ENCODE measurements at regions not wholly inside any gene's neighbourhood (a gene's known extent, or its start where the extent isn't known, plus 50 kb on each side); places are given as distances from the start of the nearest gene placed in this dataset.
"Not testable (repeated sequence)": the region's sequence is repeated elsewhere in the genome, so short reads cannot be mapped to it uniquely, and the experiment has no call there.

DNA sequence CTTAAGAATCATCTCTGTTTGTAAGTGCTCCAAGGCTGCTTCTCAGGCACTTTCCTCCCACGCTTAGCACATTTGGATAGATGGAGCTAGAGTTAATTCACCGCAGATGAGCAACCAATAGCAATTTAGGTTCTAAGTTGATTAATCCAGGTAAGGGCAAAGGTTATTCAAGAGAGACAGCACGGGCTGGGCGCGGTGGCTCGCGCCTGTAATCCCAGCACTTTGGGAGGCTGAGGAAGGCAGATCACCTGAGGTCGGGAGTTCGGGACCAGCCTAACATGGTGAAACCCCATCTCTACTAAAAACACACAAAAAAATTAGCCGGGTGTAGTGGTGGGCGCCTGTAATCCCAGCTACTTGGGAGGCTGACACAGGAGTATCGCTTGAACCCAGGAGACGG, 54.5 kb upstream of the UNC13C start:
- 100% methylated on average over 4 of the region's 13 CpGs for WGBS (ENCODE audit: insufficient coverage)

DNA sequence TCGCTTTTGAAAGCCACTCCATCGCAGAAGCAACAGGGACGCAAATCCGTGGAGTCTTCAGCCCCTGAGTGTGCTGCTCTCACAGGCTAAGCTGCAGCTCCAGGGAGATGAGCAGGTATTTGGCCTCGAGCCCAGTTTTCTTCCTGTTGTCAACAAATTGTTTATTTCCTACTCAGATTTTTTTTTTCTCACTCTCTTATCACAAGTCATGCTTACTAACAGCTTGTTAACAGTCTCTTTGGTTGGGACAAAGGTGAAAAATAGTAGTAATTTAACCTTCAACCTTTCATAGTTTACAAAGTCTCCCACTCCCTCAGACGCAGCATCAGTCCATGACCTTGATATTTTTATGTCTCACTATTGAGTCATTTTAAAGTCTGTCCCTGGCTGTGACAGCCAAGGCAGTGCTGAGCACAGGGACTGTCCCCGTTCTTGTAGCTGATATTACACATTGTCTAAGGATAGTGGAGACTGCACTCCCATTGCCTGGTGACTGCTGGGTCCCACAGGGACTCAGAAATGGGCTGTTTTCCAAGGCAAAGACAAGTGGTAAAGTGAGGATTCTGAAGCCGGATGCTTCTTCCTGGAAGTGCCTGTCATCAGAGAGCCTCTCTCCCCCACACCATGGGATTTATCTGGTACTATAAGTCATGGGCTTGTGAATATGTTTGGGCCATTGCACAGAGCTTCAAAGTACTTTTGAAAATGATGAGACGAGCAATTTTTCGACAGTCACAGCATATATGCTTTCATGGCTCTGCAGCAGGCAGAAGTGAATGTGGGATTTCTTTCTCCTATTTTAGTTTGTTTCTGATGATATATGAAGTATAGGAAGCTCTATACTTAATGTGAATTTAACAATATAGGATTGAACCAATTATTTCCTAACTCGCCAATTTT, 59.8 kb upstream of the UNC13C start:
- H3K9me3 ChIP-seq (ENCODE audit: control extremely low read depth in 1 of 5, control insufficient read depth in 4 of 5, insufficient read depth in 2 of 5, low read depth in 1 of 5, low read length in 4 of 5) = no peaks in the 10 kb centered on the region
- H3K27me3 ChIP-seq (replicated peaks in 2 of 5; ENCODE audit: control insufficient read depth in 4 of 5, insufficient read depth in 5 of 5, low read length in 4 of 5) = no peaks in the 10 kb centered on the region
- no peak overlapping the region for H3K27ac ChIP-seq (ENCODE audit: insufficient read depth in 1 of 2, low read depth in 1 of 2, low read length in 2 of 2, poor library complexity in 1 of 2, severe bottlenecking in 2 of 2)
- H3K4me3 ChIP-seq (ENCODE audit: control insufficient read depth in 1 of 7, extremely low read depth in 1 of 7, insufficient read depth in 4 of 7, low read depth in 2 of 7, low read length in 6 of 7) = no peak overlapping the region
- no peaks in the 10 kb centered on the region for H3K4me1 ChIP-seq (ENCODE audit: control extremely low read depth in 1 of 4, control insufficient read depth in 4 of 4, insufficient read depth in 4 of 4, low read length in 3 of 4)
- DNase-seq = no peak
- WGBS (ENCODE audit: insufficient coverage) = 83% methylated on average over 9 of the region's 11 CpGs
- H3K36me3 ChIP-seq (ENCODE audit: control insufficient read depth in 4 of 4, insufficient read depth in 4 of 4, low read length in 3 of 4) = no peaks in the 10 kb centered on the region
- POLR2A ChIA-PET = no interaction called here
- CTCF ChIA-PET = no interaction called here

More for the DNA sequence above, 54.5 kb upstream of the UNC13C start:
- H3K36me3 ChIP-seq (ENCODE audit: control insufficient read depth in 4 of 4, insufficient read depth in 4 of 4, low read length in 3 of 4); H3K4me1 ChIP-seq (ENCODE audit: control extremely low read depth in 1 of 4, control insufficient read depth in 4 of 4, insufficient read depth in 4 of 4, low read length in 3 of 4); DNase-seq; POLR2A ChIA-PET; H3K27me3 ChIP-seq (replicated peaks in 2 of 5; ENCODE audit: control insufficient read depth in 4 of 5, insufficient read depth in 5 of 5, low read length in 4 of 5); H3K4me3 ChIP-seq (ENCODE audit: control insufficient read depth in 1 of 7, extremely low read depth in 1 of 7, insufficient read depth in 4 of 7, low read depth in 2 of 7, low read length in 6 of 7); H3K9me3 ChIP-seq (ENCODE audit: control extremely low read depth in 1 of 5, control insufficient read depth in 4 of 5, insufficient read depth in 2 of 5, low read depth in 1 of 5, low read length in 4 of 5); H3K27ac ChIP-seq (ENCODE audit: insufficient read depth in 1 of 2, low read depth in 1 of 2, low read length in 2 of 2, poor library complexity in 1 of 2, severe bottlenecking in 2 of 2): not testable (repeated sequence)
- CTCF ChIA-PET = interaction anchor here (0.6 kb wide), 1 partner anchor 1880 kb away, joined by 4 read pairs; no protein-coding TSS in a partner anchor

DNA sequence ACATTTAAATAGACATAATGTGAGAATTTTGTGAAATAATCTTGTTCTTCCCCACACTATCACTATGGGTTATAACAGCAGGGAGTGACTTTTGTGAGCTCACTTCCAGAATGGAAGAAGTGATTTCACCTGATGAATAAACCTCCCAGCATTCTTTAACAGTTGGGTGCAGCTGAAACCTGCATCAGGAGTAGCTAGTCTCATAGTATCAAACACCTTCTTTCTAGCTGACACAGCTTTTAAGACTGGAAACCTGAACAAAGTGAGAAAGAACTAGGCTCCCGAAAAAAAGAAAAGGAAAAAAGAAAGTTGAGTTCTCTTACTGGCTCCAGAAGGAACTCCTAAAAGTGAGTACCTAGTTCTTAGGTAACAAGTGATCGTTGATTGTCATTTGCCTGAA, 61.1 kb upstream of the UNC13C start:
- 92% methylated on average over 2 of the region's 2 CpGs for WGBS (ENCODE audit: insufficient coverage)
- ChIA-PET CTCF (interaction anchor here (0.9 kb wide), 1 partner anchor 27 kb away, joined by 3 read pairs; no protein-coding TSS in a partner anchor), POLR2A (no interaction called here)
- DNase-seq = no peak
- no peak overlapping the region for H3K27ac ChIP-seq (ENCODE audit: insufficient read depth in 1 of 2, low read depth in 1 of 2, low read length in 2 of 2, poor library complexity in 1 of 2, severe bottlenecking in 2 of 2)
- H3K27me3 ChIP-seq (replicated peaks in 2 of 5; ENCODE audit: control insufficient read depth in 4 of 5, insufficient read depth in 5 of 5, low read length in 4 of 5) = no peaks in the 10 kb centered on the region
- no peaks in the 10 kb centered on the region for H3K36me3 ChIP-seq (ENCODE audit: control insufficient read depth in 4 of 4, insufficient read depth in 4 of 4, low read length in 3 of 4)
- no peak overlapping the region for H3K4me3 ChIP-seq (ENCODE audit: control insufficient read depth in 1 of 7, extremely low read depth in 1 of 7, insufficient read depth in 4 of 7, low read depth in 2 of 7, low read length in 6 of 7)
- H3K4me1 ChIP-seq (ENCODE audit: control extremely low read depth in 1 of 4, control insufficient read depth in 4 of 4, insufficient read depth in 4 of 4, low read length in 3 of 4) = no peaks in the 10 kb centered on the region
- H3K9me3 ChIP-seq (ENCODE audit: control extremely low read depth in 1 of 5, control insufficient read depth in 4 of 5, insufficient read depth in 2 of 5, low read depth in 1 of 5, low read length in 4 of 5) = no peaks in the 10 kb centered on the region

DNA sequence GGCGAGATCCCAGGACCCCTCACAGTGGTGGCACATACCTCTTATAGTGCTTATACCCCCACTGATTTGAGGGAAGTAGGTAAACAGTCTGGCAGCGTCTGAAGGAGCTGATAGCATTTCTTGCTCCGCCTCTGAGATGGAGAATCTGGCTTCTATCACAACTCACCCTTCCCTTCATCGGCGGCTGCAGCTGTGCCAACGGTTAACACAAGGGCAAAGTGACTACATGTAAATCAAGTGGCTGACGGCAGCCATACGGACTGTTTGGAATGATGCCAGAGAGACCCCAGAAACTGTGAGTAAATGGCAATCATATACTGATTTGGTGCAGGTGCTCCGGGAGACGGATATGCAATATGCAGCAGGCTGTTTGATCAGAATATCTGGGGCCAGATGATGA, 66.8 kb upstream of the UNC13C start:
- WGBS (ENCODE audit: insufficient coverage) = 92% methylated on average over 7 of the region's 10 CpGs
- Histone ChIP-seq H3K36me3 (ENCODE audit: control insufficient read depth in 4 of 4, insufficient read depth in 4 of 4, low read length in 3 of 4) (no peaks in the 10 kb centered on the region), H3K27ac (ENCODE audit: insufficient read depth in 1 of 2, low read depth in 1 of 2, low read length in 2 of 2, poor library complexity in 1 of 2, severe bottlenecking in 2 of 2) (no peak overlapping the region), H3K4me1 (ENCODE audit: control extremely low read depth in 1 of 4, control insufficient read depth in 4 of 4, insufficient read depth in 4 of 4, low read length in 3 of 4) (no peaks in the 10 kb centered on the region), H3K27me3 (replicated peaks in 2 of 5; ENCODE audit: control insufficient read depth in 4 of 5, insufficient read depth in 5 of 5, low read length in 4 of 5) (no peaks in the 10 kb centered on the region), H3K4me3 (ENCODE audit: control insufficient read depth in 1 of 7, extremely low read depth in 1 of 7, insufficient read depth in 4 of 7, low read depth in 2 of 7, low read length in 6 of 7) (no peak overlapping the region), H3K9me3 (ENCODE audit: control extremely low read depth in 1 of 5, control insufficient read depth in 4 of 5, insufficient read depth in 2 of 5, low read depth in 1 of 5, low read length in 4 of 5) (peaks cover 0 to 1% (median 0%) of the 10 kb centered on the region in 5 experiments)
- DNase-seq = no peak
- CTCF ChIA-PET = no interaction called here
- POLR2A ChIA-PET = no interaction called here

DNA sequence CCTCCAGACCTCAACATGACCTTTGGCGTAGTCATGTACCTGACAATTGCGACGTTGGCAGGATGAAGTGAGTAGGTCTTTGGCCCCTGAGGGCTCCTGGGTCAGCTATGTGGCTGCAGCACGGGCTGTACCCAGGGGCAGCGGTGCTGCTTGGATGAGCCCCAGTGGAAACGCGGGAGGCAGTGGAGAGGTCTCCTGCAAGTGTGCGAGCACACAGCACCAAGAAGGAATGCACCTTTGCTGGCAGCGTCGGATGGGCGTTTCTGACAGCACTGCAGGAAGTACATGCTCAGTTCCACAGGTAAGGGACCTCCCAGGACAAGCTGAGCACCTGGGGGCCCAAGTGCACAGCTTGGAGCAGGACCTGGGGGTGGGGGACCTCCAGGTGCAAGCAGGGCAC, 67.4 kb upstream of the UNC13C start:
- POLR2A ChIA-PET = no interaction called here
- WGBS (ENCODE audit: insufficient coverage) = 95% methylated on average over 10 of the region's 11 CpGs
- H3K4me3 ChIP-seq (ENCODE audit: control insufficient read depth in 1 of 7, extremely low read depth in 1 of 7, insufficient read depth in 4 of 7, low read depth in 2 of 7, low read length in 6 of 7) = no peak overlapping the region
- DNase-seq = no peak
- no peaks in the 10 kb centered on the region for H3K36me3 ChIP-seq (ENCODE audit: control insufficient read depth in 4 of 4, insufficient read depth in 4 of 4, low read length in 3 of 4)
- H3K27ac ChIP-seq (ENCODE audit: insufficient read depth in 1 of 2, low read depth in 1 of 2, low read length in 2 of 2, poor library complexity in 1 of 2, severe bottlenecking in 2 of 2) = no peak overlapping the region
- CTCF ChIA-PET = no interaction called here
- H3K9me3 ChIP-seq (ENCODE audit: control extremely low read depth in 1 of 5, control insufficient read depth in 4 of 5, insufficient read depth in 2 of 5, low read depth in 1 of 5, low read length in 4 of 5) = peaks cover 0 to 1% (median 0%) of the 10 kb centered on the region in 5 experiments
- H3K27me3 ChIP-seq (replicated peaks in 2 of 5; ENCODE audit: control insufficient read depth in 4 of 5, insufficient read depth in 5 of 5, low read length in 4 of 5) = no peaks in the 10 kb centered on the region
- H3K4me1 ChIP-seq (ENCODE audit: control extremely low read depth in 1 of 4, control insufficient read depth in 4 of 4, insufficient read depth in 4 of 4, low read length in 3 of 4) = no peaks in the 10 kb centered on the region

GRCh38 chr15:53910236-53910849, 67.9 kb upstream of the UNC13C start:
- POLR2A ChIA-PET = no interaction called here
- Histone ChIP-seq H3K27me3 (replicated peaks in 2 of 5; ENCODE audit: control insufficient read depth in 4 of 5, insufficient read depth in 5 of 5, low read length in 4 of 5) (no peaks in the 10 kb centered on the region), H3K4me1 (ENCODE audit: control extremely low read depth in 1 of 4, control insufficient read depth in 4 of 4, insufficient read depth in 4 of 4, low read length in 3 of 4) (no peaks in the 10 kb centered on the region), H3K36me3 (ENCODE audit: control insufficient read depth in 4 of 4, insufficient read depth in 4 of 4, low read length in 3 of 4) (no peaks in the 10 kb centered on the region), H3K4me3 (ENCODE audit: control insufficient read depth in 1 of 7, extremely low read depth in 1 of 7, insufficient read depth in 4 of 7, low read depth in 2 of 7, low read length in 6 of 7) (no peak overlapping the region), H3K9me3 (ENCODE audit: control extremely low read depth in 1 of 5, control insufficient read depth in 4 of 5, insufficient read depth in 2 of 5, low read depth in 1 of 5, low read length in 4 of 5) (peaks cover 0 to 1% (median 0%) of the 10 kb centered on the region in 5 experiments), H3K27ac (ENCODE audit: insufficient read depth in 1 of 2, low read depth in 1 of 2, low read length in 2 of 2, poor library complexity in 1 of 2, severe bottlenecking in 2 of 2) (no peak overlapping the region)
- no peak for DNase-seq
- 99% methylated on average over 10 of the region's 12 CpGs for WGBS (ENCODE audit: insufficient coverage)
- CTCF ChIA-PET = no interaction called here

DNA sequence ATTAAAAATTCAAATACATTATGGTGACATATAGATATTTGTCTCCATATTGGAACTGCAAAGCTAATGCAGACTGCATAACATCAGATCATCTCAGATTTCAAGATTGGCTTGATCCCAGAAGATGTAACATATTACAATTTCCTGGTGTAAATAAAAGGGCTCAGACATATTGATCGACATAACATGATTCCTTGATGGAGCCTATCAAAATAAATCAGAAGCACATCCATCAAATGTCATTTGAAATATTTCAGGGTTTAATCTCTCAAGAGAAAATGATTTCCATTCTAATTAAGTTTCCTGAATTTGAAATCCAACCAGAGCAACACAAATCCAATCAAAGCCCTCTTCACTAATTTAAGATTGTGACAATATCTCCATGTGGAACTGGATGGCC, 75.1 kb upstream of the UNC13C start:
- no peak for DNase-seq
- no peaks in the 10 kb centered on the region for H3K36me3 ChIP-seq (ENCODE audit: control insufficient read depth in 4 of 4, insufficient read depth in 4 of 4, low read length in 3 of 4)
- H3K27ac ChIP-seq (ENCODE audit: insufficient read depth in 1 of 2, low read depth in 1 of 2, low read length in 2 of 2, poor library complexity in 1 of 2, severe bottlenecking in 2 of 2) = no peak overlapping the region
- no peaks in the 10 kb centered on the region for H3K4me1 ChIP-seq (ENCODE audit: control extremely low read depth in 1 of 4, control insufficient read depth in 4 of 4, insufficient read depth in 4 of 4, low read length in 3 of 4)
- no peak overlapping the region for H3K4me3 ChIP-seq (ENCODE audit: control insufficient read depth in 1 of 7, extremely low read depth in 1 of 7, insufficient read depth in 4 of 7, low read depth in 2 of 7, low read length in 6 of 7)
- 100% methylated on average over 1 of the region's 1 CpG for WGBS (ENCODE audit: insufficient coverage)
- H3K9me3 ChIP-seq (ENCODE audit: control extremely low read depth in 1 of 5, control insufficient read depth in 4 of 5, insufficient read depth in 2 of 5, low read depth in 1 of 5, low read length in 4 of 5) = peaks cover 0 to 1% (median 0%) of the 10 kb centered on the region in 5 experiments
- ChIA-PET CTCF (no interaction called here), POLR2A (no interaction called here)
- no peaks in the 10 kb centered on the region for H3K27me3 ChIP-seq (replicated peaks in 2 of 5; ENCODE audit: control insufficient read depth in 4 of 5, insufficient read depth in 5 of 5, low read length in 4 of 5)

Data from common myeloid progenitor, CD34-positive (primary cell).